ENCODE measurements at regions not wholly inside any gene's neighbourhood (a gene's known extent, or its start where the extent isn't known, plus 50 kb on each side); places are given as distances from the start of the nearest gene placed in this dataset.

- TF ChIP-seq CTCF (IDR thresholded peaks at IDR 0.05) (no peak), EP300 (IDR thresholded peaks at IDR 0.05) (no peak)
These were observed 508.6 kb upstream of the SUCLG2 start for GRCh38 chr3:68163062-68163461.

All from tibial nerve (tissue), 4 donors.